Keratinocyte (primary cell): ENCODE measurements at regions not wholly inside any gene's neighbourhood (a gene's known extent, or its start where the extent isn't known, plus 50 kb on each side); places are given as distances from the start of the nearest gene placed in this dataset.

ENCODE experiments used
- CTCF ChIP-seq, 3 experiments: IDR thresholded peaks in 1 of 3; conservative IDR thresholded peaks in 1 of 3; optimal IDR thresholded peaks in 1 of 3; 2 replicates in 2 of 3; 3 replicates in 1 of 3; pipeline versions ENCODE3 to v1.5.1; 2011; ENCODE audit warnings: low read length in 3 of 3, mild to moderate bottlenecking in 3 of 3, moderate library complexity in 2 of 3, control low read depth in 1 of 3, inconsistent platforms in 1 of 3; ENCODE audit not compliant: insufficient read depth in 2 of 3; ENCODE audit errors: extremely low read depth in 1 of 3
- EZH2 ChIP-seq: IDR thresholded peaks from one replicate; pipeline ENCODE4 v1.6.1; 2012; ENCODE audit warnings: inconsistent platforms, mild to moderate bottlenecking, low read length, moderate library complexity

DNA sequence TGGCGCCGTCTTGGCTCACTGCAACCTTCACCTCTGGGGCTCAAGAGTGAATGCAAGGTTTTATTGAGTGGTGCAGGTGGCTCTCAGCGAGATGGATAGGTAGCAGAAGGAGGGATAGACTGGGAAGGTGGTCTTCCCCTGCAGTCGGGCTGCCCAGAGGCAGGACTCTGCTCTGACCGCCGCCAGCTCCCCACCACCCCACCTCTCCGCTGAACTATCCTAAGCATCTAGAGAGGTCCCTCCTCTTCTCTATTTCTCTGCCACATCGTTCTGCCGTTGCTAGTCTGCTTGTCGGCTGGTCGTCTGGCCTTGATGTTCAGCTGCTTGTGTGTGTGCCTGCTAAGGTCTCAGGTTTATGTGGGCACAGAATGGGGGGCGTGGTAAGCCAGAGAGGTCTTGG, 54.5 kb upstream of the UGT2B15 start:
- TF ChIP-seq CTCF (optimal IDR thresholded peaks at IDR 0.05 in 1 of 3, IDR thresholded peaks at IDR 0.05 in 1 of 3, conservative IDR thresholded peaks at IDR 0.05 in 1 of 3; ENCODE audit: extremely low read depth in 1 of 3, insufficient read depth in 2 of 3, low read length in 3 of 3) (no peak), EZH2 (no peak)
